GM12878 (cell line): ENCODE measurements at regions not wholly inside any gene's neighbourhood (a gene's known extent, or its start where the extent isn't known, plus 50 kb on each side); places are given as distances from the start of the nearest gene placed in this dataset.

Experiments
- ATAC-seq: fragments of 200-7000 bp; cut with Tn5 transposase; 3 replicates; pipeline ENCODE4 v1.9.1; 2020; ENCODE audit warnings: mild to moderate bottlenecking, moderate library complexity
- BruUV-seq: library from RNA; stranded (reverse); fragments of 400-500 nt; replicated peaks from 2 replicates; lab custom pipeline; 2021; lab: Mats Ljungman, UMichigan
- CTCF ChIA-PET: fragments of 300-600 bp; sonication (Branson Sonifier 250); formaldehyde crosslinking; extraction: SDS; loops from one replicate; lab custom pipeline; 2021; ENCODE audit warnings: inconsistent platforms; lab: Yijun Ruan, JAX
- POLR2A ChIA-PET: fragments of 350-600 bp; formaldehyde crosslinking; extraction: SDS; loops from one replicate; lab custom pipeline; 2021; ENCODE audit warnings: inconsistent platforms; lab: Charles Lee
- RAD21 ChIA-PET: fragments of 300-600 bp; sonication (Branson Sonifier 250); formaldehyde crosslinking; loops from one replicate; lab custom pipeline; 2023; ENCODE audit warnings: antibody characterized with exemption; ENCODE audit not compliant: unreplicated experiment; lab: Charles Lee
- SMC1A ChIA-PET: fragments of 300-600 bp; sonication (Branson Sonifier 250); formaldehyde crosslinking; loops from one replicate; lab custom pipeline; 2023; ENCODE audit not compliant: unreplicated experiment, uncharacterized antibody; lab: Charles Lee
- DNase-seq: peaks from one replicate; pipeline ENCODE4 v3.0.0-alpha.2; 2011; ENCODE audit warnings: low read depth, low spot score
- FAIRE-seq: peaks from 3 replicates; lab custom pipeline; 2011; peaks lifted over from hg19 to GRCh38; lab: Jason Lieb, UNC
- H2AFZ ChIP-seq: 2 replicates; pipeline ENCODE4 v1.6.0; 2011; ENCODE audit warnings: low read depth, low read length, control low read depth; ENCODE audit not compliant: control insufficient read depth
- H3K27ac ChIP-seq: 2 replicates; pipeline ENCODE4 v1.5.1; 2011; ENCODE audit warnings: control low read depth; ENCODE audit not compliant: control insufficient read depth, insufficient read depth
- H3K27me3 ChIP-seq, 2 experiments: replicated peaks in 1 of 2; 2 replicates each; pipeline versions ENCODE4 v1.6.0 to v1.6.1; 2011; ENCODE audit warnings: low read length in 1 of 2; ENCODE audit not compliant: control insufficient read depth in 2 of 2, insufficient read depth in 2 of 2
- H3K36me3 ChIP-seq, 2 experiments: 2 replicates each; pipeline ENCODE4 v1.5.1; 2011; ENCODE audit warnings: low read length in 1 of 2; ENCODE audit not compliant: control insufficient read depth in 2 of 2, insufficient read depth in 2 of 2
- H3K4me1 ChIP-seq: 2 replicates; pipeline ENCODE4 v1.6.1; 2011; ENCODE audit warnings: mild to moderate bottlenecking, low read length, moderate library complexity, mixed read lengths; ENCODE audit not compliant: control insufficient read depth, insufficient read depth
- H3K4me2 ChIP-seq: 2 replicates; pipeline ENCODE4 v1.6.0; 2011; ENCODE audit warnings: control low read depth; ENCODE audit not compliant: control insufficient read depth, insufficient read depth
- H3K4me3 ChIP-seq: fragments of 200-600 bp; sonication (generic); 2 replicates; pipeline ENCODE4 v1.5.1; 2016
- H3K79me2 ChIP-seq: 2 replicates; pipeline ENCODE4 v1.6.0; 2011; ENCODE audit warnings: low read length; ENCODE audit not compliant: control insufficient read depth, insufficient read depth
- H3K9ac ChIP-seq: 2 replicates; pipeline ENCODE4 v1.8.0; 2011; ENCODE audit warnings: low read length, control low read depth, mixed read lengths; ENCODE audit not compliant: control insufficient read depth, insufficient read depth
- H3K9me3 ChIP-seq: replicated peaks from 3 replicates; pipeline ENCODE4 v1.5.1; 2011; ENCODE audit warnings: mild to moderate bottlenecking, low read length; ENCODE audit not compliant: control insufficient read depth, insufficient read depth
- H4K20me1 ChIP-seq: 2 replicates; pipeline ENCODE4 v1.6.0; 2011; ENCODE audit not compliant: control insufficient read depth, insufficient read depth
- IRF5 ChIP-seq: fragments of 450-650 bp; IDR thresholded peaks from 2 replicates; pipeline ENCODE4 v1.6.1; 2017; ENCODE audit warnings: borderline replicate concordance
- MTA2 ChIP-seq: fragments of 450-650 bp; IDR thresholded peaks from 2 replicates; pipeline ENCODE4 v1.6.1; 2016; ENCODE audit warnings: low read depth, mild to moderate bottlenecking, moderate library complexity
- NKRF ChIP-seq: fragments of 450-650 bp; conservative IDR thresholded peaks from 2 replicates; pipeline ENCODE4 v1.6.1; 2017; ENCODE audit warnings: mild to moderate bottlenecking, moderate library complexity
- RAD51 ChIP-seq: fragments of 450-650 bp; IDR thresholded peaks from 2 replicates; pipeline ENCODE4 v1.6.1; 2016; ENCODE audit warnings: moderate library complexity, mild to moderate bottlenecking, inconsistent platforms
- ZNF592 ChIP-seq: fragments of 450-650 bp; IDR thresholded peaks from 2 replicates; pipeline ENCODE4 v1.6.1; 2017; ENCODE audit warnings: mild to moderate bottlenecking, moderate library complexity
- WGBS: methylation state at CpG from one replicate; pipeline ENCODE4 v1.1.6; 2016; ENCODE audit warnings: low lambda C conversion rate; ENCODE audit not compliant: insufficient replicate concordance, insufficient coverage; ENCODE audit errors: missing lambda C conversion rate; 5-methylcytosine and 5-hydroxymethylcytosine counted together
- in situ Hi-C: fragments of 300-500 bp; cut with MboI; formaldehyde crosslinking; loops from 9 replicates; pipeline ENCODE4 v1.14.3; 2018; ENCODE audit warnings: mixed read lengths
- intact Hi-C: fragments of 100-400 bp; cut with micrococcal nuclease; formaldehyde crosslinking; loops from one replicate; pipeline ENCODE4 v1.14.2; 2022; ENCODE audit not compliant: unreplicated experiment

GRCh38 chr4:187312299-187312698 is 588.6 kb upstream of the FAT1 start:
- CTCF ChIA-PET, result no interaction called here
- RAD21 ChIA-PET, result no interaction called here
- H3K4me1 ChIP-seq, result no peaks in the 10 kb centered on the region
- POLR2A ChIA-PET, result no interaction called here
- H2AFZ ChIP-seq, result no peak overlapping the region
- FAIRE-seq (no peak), DNase-seq (no peak), ATAC-seq (no peak)
- no peak overlapping the region for H3K27ac ChIP-seq
- no peaks in the 10 kb centered on the region for H3K79me2 ChIP-seq
- H4K20me1 ChIP-seq, result no peaks in the 10 kb centered on the region
- in situ Hi-C loops, result no loop called here
- SMC1A ChIA-PET, result no interaction called here
- no peaks in the 10 kb centered on the region for H3K9me3 ChIP-seq
- no peak overlapping the region for H3K4me2 ChIP-seq
- TF ChIP-seq MTA2, result no peak
- no peak for TF ChIP-seq ZNF592
- intact Hi-C loops, result no loop called here
- WGBS, result 0% methylated on average over 1 of the region's 1 CpG
- no peaks in the 10 kb centered on the region for H3K36me3 ChIP-seq
- H3K4me3 ChIP-seq, result no peak overlapping the region
- no peak overlapping the region for H3K9ac ChIP-seq
- H3K27me3 ChIP-seq, result no peaks in the 10 kb centered on the region
- BruUV-seq, result no TSS peak

DNA sequence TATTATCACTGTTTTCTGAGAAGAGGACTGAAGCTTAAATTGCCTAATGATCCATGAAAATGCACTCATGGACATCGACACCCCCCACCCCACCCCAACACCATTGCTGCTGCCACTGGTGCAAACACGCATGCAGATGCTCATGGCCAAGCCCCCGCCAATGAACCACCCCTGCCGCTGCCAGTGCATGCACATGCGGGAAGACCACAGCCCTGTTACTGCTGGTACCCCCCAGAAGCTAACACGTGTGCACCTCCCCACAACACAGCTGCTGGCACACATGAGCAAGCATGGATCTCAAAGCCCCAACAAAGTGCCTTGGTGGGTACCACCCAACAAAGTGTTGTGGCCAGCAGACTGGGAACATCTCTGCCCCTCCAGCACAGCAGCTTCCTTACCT is 594.1 kb upstream of the FAT1 start:
- intact Hi-C loops, result no loop called here
- POLR2A ChIA-PET, result no interaction called here
- Histone ChIP-seq H4K20me1 (no peaks in the 10 kb centered on the region), H3K4me3 (no peak overlapping the region), H3K4me2 (no peak overlapping the region), H3K9me3 (no peaks in the 10 kb centered on the region), H3K27ac (no peak overlapping the region), H2AFZ (no peak overlapping the region), H3K4me1 (no peaks in the 10 kb centered on the region), H3K9ac (no peak overlapping the region), H3K27me3 (no peaks in the 10 kb centered on the region), H3K36me3 (no peaks in the 10 kb centered on the region), H3K79me2 (no peaks in the 10 kb centered on the region)
- no TSS peak for BruUV-seq
- CTCF ChIA-PET, result no interaction called here
- SMC1A ChIA-PET, result no interaction called here
- ATAC-seq (no peak), FAIRE-seq (no peak), DNase-seq (no peak)
- RAD21 ChIA-PET, result no interaction called here
- WGBS, result 5% methylated on average over 6 of the region's 6 CpGs
- in situ Hi-C loops, result no loop called here
- TF ChIP-seq NKRF (no peak), RAD51 (no peak), ZNF592 (no peak), IRF5 (no peak)
